ENCODE measurements at regions not wholly inside any gene's neighbourhood (a gene's known extent, or its start where the extent isn't known, plus 50 kb on each side); places are given as distances from the start of the nearest gene placed in this dataset.

- no peak for DNase-seq (ENCODE audit: low spot score in 2 of 2)
- TF ChIP-seq, protein P1, sequence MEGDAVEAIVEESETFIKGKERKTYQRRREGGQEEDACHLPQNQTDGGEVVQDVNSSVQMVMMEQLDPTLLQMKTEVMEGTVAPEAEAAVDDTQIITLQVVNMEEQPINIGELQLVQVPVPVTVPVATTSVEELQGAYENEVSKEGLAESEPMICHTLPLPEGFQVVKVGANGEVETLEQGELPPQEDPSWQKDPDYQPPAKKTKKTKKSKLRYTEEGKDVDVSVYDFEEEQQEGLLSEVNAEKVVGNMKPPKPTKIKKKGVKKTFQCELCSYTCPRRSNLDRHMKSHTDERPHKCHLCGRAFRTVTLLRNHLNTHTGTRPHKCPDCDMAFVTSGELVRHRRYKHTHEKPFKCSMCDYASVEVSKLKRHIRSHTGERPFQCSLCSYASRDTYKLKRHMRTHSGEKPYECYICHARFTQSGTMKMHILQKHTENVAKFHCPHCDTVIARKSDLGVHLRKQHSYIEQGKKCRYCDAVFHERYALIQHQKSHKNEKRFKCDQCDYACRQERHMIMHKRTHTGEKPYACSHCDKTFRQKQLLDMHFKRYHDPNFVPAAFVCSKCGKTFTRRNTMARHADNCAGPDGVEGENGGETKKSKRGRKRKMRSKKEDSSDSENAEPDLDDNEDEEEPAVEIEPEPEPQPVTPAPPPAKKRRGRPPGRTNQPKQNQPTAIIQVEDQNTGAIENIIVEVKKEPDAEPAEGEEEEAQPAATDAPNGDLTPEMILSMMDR (IDR thresholded peaks at IDR 0.05), result no peak
- TF ChIP-seq POLR2A (IDR thresholded peaks at IDR 0.05) (no peak), POLR2AphosphoS5 (IDR thresholded peaks at IDR 0.05) (no peak), EP300 (IDR thresholded peaks at IDR 0.05) (no peak)
These were observed 111.4 kb downstream of the SIK1 start for GRCh38 chr21:43315244-43316137.

DNA sequence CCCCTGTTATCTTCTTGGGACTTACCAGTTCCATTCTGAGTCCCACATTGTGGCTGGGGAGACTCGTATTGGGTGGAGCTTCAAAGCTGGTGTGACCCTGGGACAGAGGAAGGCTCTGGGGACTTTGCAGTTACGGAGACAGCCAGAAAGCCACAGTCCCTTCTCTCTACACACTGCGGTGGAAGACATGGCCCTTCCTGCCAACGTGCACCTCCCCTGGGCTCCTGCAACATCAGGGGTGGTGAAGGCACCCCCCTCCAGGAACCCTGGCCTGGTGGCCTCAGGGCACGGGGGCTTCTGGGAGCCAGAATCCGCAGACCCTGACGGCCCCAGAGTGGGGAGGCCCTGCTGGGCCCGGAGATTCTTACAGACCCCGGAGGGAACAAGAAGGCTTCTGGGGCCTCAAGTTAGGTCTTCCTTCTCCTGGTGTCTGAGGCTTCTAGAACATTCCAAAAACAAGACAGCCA lies 113.0 kb downstream of the SIK1 start:
- no peak overlapping the region for H3K4me3 ChIP-seq
- 76% methylated on average over 6 of the region's 9 CpGs for WGBS
- no peak for TF ChIP-seq EP300 (IDR thresholded peaks at IDR 0.05)
- no peaks in the 10 kb centered on the region for H3K9me3 ChIP-seq
- DNase-seq (ENCODE audit: low spot score in 2 of 2), result no peak
- no peaks in the 10 kb centered on the region for H3K36me3 ChIP-seq
- peaks cover 28% of the 10 kb centered on the region for H3K4me1 ChIP-seq
- no peak overlapping the region for H3K27ac ChIP-seq
- H3K27me3 ChIP-seq, result peaks cover 6% of the 10 kb centered on the region

More at GRCh38 chr21:43315244-43316137, 111.4 kb downstream of the SIK1 start:
- Histone ChIP-seq H3K4me1 (peaks cover 40% of the 10 kb centered on the region), H3K27ac (no peak overlapping the region), H3K27me3 (peaks cover 6% of the 10 kb centered on the region), H3K36me3 (no peaks in the 10 kb centered on the region), H3K9me3 (no peaks in the 10 kb centered on the region), H3K4me3 (no peak overlapping the region)
- WGBS, result 79% methylated on average over 22 of the region's 27 CpGs

GRCh38 chr21:43313221-43313938 lies 113.6 kb downstream of the SIK1 start:
- TF ChIP-seq EP300 (IDR thresholded peaks at IDR 0.05), result no peak
- TF ChIP-seq, protein P1 (IDR thresholded peaks at IDR 0.05), result no peak
- no peak for TF ChIP-seq POLR2AphosphoS5 (IDR thresholded peaks at IDR 0.05)
- TF ChIP-seq POLR2A (IDR thresholded peaks at IDR 0.05), result no peak
- H3K27ac ChIP-seq, result no peak overlapping the region
- peaks cover 6% of the 10 kb centered on the region for H3K27me3 ChIP-seq
- no peaks in the 10 kb centered on the region for H3K36me3 ChIP-seq
- peaks cover 25% of the 10 kb centered on the region for H3K4me1 ChIP-seq
- H3K4me3 ChIP-seq, result no peak overlapping the region
- DNase-seq (ENCODE audit: low spot score in 2 of 2), result no peak
- H3K9me3 ChIP-seq, result no peaks in the 10 kb centered on the region
- 85% methylated on average over 13 of the region's 20 CpGs for WGBS

GRCh38 chr21:43312751-43313169 lies 114.2 kb downstream of the SIK1 start:
- no peak for DNase-seq (ENCODE audit: low spot score in 2 of 2)

DNA sequence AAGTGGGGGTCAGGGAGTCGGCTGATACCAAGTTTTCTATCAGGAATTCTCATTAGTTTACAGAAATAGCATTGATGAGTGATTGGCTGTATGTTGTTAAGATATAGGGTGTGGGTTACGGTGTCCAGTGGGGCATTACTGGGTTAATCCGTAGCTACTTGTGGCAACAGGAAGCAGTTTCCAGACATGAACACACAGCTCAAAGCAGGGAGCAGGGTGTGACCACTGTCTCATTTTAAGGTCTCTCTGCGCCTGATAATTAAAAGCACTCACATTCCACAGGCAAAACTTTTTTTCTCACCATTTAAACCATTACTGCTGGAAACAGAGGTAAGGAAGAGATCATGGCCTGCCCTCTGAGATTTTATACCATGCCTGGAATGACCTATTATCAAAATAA lies 114.9 kb downstream of the SIK1 start:
- H3K9me3 ChIP-seq, result no peaks in the 10 kb centered on the region
- 34% methylated on average over 4 of the region's 4 CpGs for WGBS
- H3K36me3 ChIP-seq, result no peaks in the 10 kb centered on the region
- TF ChIP-seq, protein P1 (IDR thresholded peaks at IDR 0.05), result no peak
- TF ChIP-seq POLR2AphosphoS5 (IDR thresholded peaks at IDR 0.05), result no peak
- DNase-seq (ENCODE audit: low spot score in 2 of 2), result no peak
- peaks cover 6% of the 10 kb centered on the region for H3K27me3 ChIP-seq
- peaks cover 38% of the 10 kb centered on the region for H3K4me1 ChIP-seq
- peak overlapping the region; percentile 47 for H3K27ac ChIP-seq
- no peak overlapping the region for H3K4me3 ChIP-seq

More at GRCh38 chr21:43312751-43313169, 114.2 kb downstream of the SIK1 start:
- Histone ChIP-seq H3K4me1 (peaks cover 31% of the 10 kb centered on the region), H3K9me3 (no peaks in the 10 kb centered on the region), H3K36me3 (no peaks in the 10 kb centered on the region), H3K4me3 (no peak overlapping the region), H3K27me3 (peaks cover 6% of the 10 kb centered on the region), H3K27ac (peak overlapping the region; percentile 47)
- TF ChIP-seq EP300 (IDR thresholded peaks at IDR 0.05) (no peak), POLR2A (IDR thresholded peaks at IDR 0.05) (no peak), POLR2AphosphoS5 (IDR thresholded peaks at IDR 0.05) (no peak)
- TF ChIP-seq, protein P1 (IDR thresholded peaks at IDR 0.05), result no peak
- 61% methylated on average over 6 of the region's 6 CpGs for WGBS
